ENCODE measurements at regions not wholly inside any gene's neighbourhood (a gene's known extent, or its start where the extent isn't known, plus 50 kb on each side); places are given as distances from the start of the nearest gene placed in this dataset.

DNA sequence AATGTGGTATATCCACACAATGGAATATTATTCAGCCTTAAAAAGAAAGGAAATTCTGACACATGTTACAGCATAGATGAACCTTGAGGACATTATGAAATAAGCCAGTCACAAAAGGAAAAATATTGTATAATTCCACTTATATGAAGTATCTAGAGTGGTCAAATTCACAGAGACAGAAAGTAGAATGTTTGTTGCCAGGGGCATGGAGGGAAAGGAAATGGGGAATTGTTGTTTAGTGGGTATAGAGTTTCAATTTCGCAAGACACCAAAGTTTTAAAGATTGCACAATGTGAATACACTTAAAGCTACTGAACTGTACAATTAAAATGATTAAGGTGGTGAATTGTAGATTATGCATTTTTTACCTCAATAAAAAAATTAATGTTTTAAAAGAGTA lies 92.9 kb downstream of the TXNL1 start:
- no peak for DNase-seq (ENCODE audit: low spot score)

DNA sequence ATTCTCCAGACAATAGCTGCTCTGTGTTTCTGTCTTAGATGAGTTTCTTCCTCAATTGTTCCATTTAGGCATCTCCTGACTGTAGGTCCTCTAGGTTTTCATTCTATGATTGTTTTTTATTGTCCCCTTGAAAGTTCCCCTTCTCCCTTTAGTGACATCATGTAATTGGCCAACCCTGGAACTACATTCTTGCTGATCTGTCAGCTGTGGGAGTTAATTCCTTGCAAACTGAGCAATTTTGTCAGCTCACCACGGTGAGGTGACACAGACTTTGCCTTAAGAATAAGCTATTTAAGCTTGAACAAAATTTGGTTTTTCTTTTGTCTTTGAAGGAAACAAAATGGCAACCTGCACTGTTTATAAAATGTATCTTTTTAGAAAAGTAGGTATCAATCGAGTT lies 95.9 kb downstream of the TXNL1 start:
- no peak for DNase-seq (ENCODE audit: low spot score)

DNA sequence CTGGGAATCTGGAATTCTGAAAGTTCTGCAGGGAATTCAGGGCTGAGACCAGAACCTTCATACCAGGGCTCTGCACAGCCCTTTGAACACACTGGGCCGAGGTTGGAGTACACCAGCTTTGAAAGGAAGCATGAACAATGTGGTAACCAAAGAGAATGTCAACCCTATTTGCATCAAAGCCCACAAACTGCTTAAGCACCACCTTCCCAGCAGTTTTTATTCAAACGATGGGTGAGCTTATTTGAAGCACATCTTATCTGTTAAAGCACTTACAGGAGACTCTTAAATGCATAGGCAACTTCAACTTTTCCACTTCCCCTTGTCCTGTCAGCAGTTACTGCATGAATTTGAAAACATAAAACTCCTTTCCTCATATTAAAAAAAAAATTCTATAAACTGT lies 96.6 kb downstream of the TXNL1 start:
- DNase-seq (ENCODE audit: low spot score): no peak

DNA sequence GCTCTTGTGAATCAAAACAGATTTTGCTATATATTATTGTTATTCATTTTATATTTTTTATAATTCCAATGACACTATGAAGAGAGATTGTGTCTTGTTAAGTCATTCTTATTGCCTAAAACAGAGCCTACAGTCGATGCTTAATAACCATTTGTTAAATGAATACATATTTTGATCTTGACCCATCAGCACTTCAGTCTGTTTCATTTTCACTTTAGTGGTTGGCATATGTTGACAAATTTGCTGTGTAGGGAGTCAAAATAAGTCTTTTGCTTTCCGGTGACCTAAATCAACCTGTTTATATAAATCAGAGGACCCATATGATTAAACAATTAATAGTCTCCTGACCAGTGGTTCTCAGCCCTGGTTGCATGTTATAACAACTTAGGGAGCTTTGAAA lies 97.1 kb downstream of the TXNL1 start:
- no peak for DNase-seq (ENCODE audit: low spot score)

DNA sequence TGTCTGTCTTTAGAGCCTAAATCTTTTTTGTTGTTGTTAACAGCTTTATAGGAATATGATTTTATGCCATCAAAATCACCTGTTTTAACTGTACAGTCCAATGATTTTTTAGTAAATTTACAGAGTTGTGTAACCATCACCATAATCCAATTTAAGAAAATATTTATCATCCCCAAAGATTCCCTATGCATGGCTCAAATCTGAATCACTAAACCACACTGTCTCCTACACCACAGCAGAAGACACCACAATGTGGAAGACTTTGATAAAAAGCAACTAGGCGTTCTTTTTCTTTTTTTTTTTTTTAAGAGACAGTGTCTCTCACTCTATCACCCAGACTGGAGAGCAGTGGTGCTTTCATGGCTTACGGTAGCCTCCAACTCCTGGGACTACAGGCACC lies 99.6 kb downstream of the TXNL1 start:
- no peak for DNase-seq (ENCODE audit: low spot score)

DNA sequence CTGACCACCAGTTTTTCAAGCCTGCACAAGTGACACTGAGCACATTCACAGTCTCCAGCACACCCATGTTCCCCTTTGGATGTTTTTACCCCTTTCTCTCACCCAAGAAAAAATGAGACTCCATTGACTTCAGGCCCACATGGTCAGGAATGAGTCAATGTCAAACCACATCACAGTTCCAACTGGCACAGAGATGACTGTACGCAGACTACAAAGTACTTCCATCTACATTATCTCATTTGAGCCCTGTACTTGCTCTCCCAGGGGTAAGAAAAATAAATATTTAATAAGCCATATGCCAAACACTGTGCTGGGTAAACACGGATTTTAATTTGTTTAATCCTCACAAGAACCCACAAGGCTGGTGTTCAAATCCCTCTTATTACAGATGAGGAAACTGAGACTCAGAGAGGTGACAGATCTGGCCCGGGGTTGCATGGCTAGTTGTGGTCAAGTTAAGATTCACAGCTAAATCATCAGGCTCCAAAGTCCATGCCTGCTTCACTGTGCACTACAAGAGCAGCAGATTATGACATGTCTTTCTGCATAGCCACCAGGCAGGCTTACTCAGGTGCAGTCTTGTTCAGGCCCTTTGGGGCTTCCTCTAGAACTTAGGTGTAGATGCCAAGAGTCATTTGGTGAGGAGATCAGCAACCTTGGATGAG lies 106.1 kb downstream of the TXNL1 start:
- peak; percentile 73 for DNase-seq (ENCODE audit: low spot score)

DNA sequence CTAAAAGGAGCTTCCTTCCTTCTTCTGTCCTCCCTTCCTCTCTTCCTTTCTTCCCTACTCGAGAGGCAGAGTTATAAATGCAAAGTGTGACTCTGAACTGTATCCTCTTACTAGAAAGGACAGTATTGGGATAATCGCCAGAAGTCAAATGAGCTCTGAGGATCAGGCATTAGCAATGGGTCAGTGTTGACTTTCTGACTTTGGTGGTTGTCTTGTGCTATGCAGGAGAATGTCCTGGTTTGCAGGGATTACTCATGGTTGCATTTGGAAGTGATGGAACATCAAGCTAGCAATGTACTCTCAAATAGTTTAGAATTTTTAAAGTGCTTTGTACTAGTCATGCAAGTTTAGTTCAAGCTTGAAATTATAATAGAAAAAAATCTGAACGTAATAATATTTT lies 115.6 kb downstream of the TXNL1 start:
- DNase-seq (ENCODE audit: low spot score): no peak

DNA sequence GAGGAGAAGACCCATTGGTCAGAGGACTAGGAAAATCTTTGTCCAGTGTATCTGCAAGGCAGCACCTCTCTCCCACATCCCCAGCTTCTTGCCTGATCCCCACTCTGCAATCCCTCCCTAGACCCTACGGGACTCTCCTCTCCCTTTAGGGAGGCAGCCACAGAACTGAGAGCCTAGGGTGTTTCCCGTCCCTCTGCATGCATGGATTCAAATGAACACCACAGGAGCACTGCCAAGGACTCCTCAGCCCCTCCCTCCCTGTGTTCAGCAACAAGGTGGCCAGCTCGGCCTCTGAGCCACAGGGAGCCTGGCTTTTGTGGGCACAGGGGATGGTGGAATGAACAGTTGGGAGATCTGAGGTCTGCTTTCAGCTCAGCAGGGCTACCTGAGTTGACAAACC lies 117.1 kb downstream of the TXNL1 start:
- DNase-seq (ENCODE audit: low spot score): no peak

DNA sequence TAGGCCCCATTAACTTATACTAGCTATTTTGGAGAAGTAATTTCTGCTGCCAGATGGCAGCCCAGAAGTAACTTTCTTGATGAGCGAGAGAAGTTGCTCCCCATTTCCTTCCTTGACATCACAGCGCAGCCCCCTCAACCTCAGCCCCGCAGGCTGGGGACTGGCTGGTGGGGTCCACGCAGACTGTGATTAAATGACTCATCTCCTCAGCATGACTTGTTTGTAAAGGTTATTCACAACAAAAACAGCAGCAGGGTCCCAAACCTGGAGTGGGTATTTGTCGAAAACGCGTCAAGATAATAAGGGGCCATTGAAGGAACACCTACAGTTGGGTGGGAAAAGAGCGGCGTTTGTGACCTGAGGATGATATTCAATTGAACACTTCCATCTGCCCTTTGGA lies 120.6 kb downstream of the TXNL1 start:
- DNase-seq (ENCODE audit: low spot score): no peak

DNA sequence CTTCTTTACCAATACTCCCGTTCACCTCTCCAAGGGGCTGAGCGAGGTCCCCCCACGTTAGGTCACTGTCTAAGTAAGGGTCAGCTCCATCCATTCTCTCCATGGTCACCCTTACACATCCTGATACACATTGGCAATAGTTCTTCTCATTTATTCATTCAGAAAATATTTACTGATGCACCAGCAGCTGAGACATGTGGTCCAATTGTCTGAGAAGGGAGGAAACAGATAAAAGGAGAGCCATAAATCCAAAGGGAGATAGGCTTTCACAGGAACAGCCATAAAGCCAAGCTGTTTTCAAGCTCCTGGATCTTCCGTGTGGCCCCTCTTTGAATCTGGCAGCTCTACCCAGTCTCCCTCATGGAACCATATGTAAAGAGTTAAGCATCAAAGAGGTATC lies 121.2 kb downstream of the TXNL1 start:
- DNase-seq (ENCODE audit: low spot score): no peak

DNA sequence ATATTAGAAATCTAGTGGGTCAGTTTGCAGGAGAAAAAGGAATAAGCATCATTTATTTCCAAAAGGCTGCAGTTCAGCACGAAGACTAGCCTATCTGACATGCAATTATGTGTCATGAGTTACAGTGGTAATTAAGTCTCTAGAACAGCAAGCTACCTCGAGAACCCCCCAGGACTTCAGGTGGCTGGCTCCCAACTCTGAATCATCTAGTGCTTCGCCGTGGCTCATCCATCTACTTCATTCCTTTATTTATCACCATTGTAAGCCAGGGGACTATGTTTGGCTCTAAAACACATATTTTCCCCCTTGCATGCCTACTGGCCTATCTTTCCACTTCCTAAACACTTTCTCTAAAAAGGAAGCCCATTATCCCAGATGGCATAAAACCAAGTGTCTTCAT lies 121.6 kb downstream of the TXNL1 start:
- no peak for DNase-seq (ENCODE audit: low spot score)

DNA sequence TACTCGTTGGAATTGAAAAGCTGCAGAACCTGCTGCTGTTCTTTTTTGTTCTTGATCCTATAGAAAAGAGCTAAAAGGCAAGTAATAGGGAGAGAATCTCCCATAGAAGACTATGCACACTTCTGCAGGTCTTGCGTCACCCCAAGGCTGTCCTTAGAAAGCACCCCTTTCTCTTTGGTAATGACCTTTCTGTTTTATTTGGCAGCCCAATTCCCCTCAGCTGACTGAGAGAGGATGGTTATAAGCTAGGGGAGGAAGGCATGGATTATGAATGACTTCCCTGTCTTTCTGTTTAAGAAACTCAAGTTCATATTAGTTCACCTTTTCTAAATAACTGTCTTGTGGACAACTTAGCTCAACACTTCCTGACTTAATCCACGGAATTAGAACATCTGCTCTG lies 122.9 kb downstream of the TXNL1 start:
- DNase-seq (ENCODE audit: low spot score): no peak

DNA sequence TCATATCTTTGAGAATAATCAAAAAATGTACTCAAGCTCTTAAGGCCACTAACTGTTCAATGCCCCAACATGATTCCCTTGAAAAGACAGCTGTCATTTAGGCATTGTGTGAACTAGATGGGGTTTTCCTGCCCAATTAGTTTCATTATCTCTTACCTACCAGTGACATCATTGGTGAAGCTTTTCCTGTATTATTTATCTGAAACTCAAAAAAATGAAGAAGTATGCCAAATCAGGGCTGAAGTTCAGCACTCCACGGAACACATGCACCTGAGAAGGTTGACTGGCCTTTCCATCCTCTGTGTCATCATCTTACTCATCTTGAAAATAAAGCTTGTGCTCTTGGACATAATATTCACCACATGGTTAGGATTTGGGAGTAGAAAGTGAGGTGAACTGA lies 126.4 kb downstream of the TXNL1 start:
- DNase-seq (ENCODE audit: low spot score): no peak

DNA sequence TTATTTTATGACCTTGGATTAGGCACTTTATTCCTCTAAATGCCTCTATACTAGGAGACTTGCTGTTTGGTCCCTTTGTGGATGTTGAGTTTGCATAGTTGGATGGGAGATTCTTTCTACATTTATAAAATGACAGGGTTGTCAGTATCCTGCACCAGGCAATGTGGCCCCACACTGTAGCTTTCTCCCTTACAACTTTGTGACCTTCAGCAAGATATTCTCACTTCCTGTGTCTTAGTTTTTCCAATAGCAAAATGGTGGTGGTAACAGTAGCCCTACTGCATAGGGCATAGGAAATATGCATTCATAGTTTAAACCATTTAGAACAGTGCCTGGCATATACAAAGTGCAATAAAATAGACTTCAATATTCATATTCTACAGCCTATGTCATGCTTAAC lies 128.3 kb downstream of the TXNL1 start:
- no peak for DNase-seq (ENCODE audit: low spot score)

DNA sequence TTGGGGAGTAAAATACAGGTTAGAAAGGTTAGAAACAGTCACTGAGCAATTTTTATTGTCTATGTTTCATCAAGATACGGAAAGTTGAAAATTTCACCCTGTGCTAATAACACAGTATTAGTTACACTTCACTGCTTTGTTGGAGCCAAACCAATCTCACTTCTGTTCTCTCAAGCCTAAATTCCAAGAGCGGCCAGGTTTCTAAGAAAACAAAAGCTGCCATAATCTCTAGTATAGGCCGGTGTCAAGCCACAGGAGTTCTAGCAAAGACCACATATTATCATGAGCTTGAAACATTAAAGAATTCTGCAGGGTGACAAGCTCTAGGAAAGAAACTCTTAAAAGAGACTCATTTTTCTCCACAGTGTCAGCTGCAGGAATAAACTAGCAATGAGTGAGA lies 128.7 kb downstream of the TXNL1 start:
- DNase-seq (ENCODE audit: low spot score): no peak

DNA sequence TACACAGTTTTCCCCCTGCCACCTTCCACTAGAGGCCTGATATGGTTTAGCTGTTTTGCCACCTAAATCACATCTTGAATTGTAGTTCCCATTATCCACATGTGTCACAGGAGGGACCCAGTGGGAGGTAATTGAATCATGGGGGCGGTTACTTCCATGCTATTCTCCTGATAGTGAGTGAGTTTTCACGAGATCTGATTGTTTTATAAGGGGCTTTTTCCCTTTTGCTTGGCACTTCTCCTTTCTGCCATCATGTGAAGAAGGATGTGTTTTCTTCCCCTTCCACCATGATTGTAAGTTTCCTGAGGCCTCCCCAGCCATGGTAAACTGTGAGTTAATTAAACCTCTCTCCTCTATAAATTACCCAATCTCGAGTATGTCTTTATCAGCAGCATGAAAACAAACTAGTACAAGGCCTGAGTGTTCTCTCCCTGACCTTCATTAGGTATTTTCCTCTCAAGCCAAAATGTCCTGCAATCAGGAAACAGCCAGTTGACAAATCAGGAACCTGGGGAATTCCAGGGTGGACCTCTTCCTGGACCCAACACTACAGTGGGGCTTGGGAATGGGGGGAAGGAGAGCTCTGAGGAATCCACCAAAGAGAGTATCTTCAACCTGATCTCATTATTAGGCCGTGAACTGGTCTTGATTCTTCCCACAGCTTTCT lies 129.9 kb downstream of the TXNL1 start:
- no peak for DNase-seq (ENCODE audit: low spot score)

DNA sequence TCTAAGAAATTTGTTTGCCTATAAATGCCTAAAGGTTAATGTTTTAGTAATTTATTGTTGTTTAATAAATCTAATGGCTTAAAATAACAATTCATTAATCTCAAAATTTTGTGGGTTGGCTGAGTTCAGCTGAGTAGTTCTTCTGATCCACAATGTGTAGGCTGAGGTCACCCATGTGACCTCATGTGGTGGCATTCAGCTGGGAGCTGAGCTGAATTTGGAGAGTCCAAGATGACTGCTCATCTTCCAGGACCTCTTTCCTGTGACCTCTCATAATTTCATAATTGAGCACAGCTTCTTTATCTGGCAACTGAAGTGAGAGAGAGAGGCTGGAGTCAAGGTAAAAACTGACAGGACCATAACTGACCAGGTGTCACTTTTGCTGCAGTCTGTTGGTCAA lies 132.4 kb downstream of the TXNL1 start:
- no peak for DNase-seq (ENCODE audit: low spot score)

DNA sequence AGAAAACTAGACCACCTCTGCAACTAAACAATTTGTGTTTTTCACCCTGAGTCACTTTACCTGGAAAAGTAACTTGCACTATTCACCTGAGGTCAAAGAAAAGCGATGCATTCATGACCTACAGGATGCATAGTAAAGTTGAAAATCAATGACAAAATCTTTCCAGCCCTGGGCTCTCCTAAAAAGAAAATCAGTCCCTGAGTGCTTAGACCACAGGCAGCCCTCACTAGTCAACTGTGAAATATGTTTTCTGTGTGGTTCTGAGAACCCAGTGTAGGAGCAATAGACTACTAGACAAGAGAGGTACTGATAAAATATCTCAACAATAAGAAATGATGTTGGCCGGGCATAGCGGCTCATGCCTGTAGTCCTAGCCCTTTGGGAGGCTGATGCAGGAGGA lies 133.1 kb downstream of the TXNL1 start:
- peak; percentile 1 for DNase-seq (ENCODE audit: low spot score)

DNA sequence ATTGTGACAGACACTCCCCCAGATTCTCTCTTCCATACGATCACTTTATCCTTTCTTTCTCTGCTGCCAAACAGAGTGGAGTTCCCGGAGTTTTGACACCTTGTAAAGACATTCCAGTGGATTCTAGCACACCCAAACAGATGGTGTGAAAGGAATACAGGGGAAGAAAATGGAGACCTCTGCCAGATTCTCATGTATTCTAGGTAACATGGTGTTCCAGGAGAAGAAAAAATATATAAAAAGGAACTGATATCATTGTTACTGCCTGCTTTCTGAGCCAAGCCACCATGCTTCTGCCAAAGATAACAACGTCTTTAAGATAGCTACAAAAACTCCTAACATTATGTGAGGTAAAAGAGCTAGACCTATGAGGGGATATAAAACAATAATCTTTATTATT lies 136.5 kb downstream of the TXNL1 start:
- no peak for DNase-seq (ENCODE audit: low spot score)

DNA sequence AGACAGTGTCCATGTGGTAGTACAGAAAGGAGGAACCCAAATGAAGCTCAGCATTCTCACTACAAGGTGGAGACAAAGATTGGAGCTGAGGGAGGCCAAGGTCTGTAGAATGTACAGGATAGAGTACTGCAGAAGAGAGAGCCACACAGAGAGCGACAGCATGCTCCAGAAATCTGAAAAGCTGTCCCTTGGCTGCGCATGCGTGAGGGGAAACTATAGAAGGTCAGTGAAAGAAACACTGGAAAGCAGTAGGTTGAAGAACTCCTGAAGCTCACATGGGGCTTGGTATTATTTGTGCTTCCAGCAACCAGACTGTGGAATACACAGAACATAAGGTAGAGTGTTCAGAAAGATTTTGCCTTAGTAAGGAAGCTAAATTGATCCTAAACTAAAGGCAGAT lies 142.5 kb downstream of the TXNL1 start:
- no peak for DNase-seq (ENCODE audit: low spot score)

DNA sequence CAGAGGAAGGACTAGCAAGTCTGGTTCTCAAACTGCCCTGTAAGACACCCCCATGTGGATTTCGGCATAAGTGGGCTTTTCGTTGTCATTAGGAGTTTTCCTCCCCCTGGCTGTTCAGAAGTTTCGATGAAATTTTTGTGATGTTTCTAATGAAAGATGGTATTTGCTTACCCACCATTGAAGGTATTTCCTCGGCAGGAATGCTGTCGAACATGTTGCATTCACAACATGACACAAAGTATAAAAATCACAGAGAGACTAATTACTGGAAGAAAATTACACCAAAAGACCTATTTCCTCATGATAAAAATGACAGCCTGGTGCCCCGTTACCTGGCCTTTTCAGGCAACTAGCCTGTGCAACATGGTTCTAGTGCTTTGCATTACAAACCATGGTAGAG lies 144.9 kb downstream of the TXNL1 start:
- DNase-seq (ENCODE audit: low spot score): no peak

DNA sequence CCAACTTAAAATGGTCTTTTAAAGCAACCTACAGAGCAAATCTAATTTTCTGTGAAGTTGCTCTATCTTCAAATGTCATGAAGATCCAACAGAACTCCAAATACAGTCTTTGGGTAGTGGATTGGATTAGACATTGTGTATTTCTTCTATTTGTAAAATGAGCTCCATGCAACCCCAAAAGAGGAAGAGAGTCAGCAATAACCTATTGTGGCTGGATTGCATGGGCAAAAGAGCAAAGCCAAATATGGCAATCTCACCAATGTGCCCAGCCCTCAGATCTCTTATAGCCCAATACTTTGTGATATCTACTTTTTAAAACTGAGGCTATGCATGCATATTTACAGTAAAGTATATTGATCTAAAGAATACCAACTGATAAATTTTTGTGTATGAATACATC lies 146.3 kb downstream of the TXNL1 start:
- no peak for DNase-seq (ENCODE audit: low spot score)

DNA sequence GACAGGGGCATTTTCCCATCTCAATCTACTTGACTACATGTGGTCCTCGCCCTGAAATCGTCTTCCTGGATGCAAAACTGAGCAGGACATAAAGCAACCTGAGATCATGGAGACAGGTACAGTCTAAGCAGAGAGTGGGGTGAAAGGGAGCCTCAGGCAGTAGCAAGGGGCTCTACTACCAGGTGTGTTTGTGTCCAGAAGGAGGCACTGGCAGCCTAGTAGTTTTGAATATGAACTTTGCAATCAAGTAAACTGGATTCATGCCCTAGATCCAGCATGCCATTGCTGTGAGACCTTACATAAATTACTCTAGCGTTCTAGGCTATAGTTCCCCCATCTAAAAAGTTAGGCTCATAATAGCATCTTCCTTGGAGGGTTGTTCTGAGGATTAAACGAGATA lies 147.4 kb downstream of the TXNL1 start:
- DNase-seq (ENCODE audit: low spot score): no peak

DNA sequence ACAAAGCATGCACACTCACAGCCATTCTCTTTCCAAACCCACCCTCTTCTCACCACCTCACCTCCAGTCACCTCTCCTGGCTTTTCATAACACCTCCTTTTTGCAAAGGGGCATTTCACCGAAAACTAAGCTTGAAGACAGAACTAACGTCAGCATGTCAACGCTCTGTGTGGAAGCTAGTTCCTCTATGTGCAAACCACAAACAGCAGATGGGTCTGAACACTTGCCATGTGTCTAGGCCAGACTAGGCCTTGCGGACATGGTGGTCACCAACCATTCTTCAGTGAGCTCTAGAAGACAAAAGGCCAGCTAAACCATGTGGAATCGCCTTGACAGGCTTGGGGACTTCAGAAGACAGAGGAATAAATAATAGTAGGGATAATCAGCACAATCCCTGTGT lies 148.5 kb downstream of the TXNL1 start:
- no peak for DNase-seq (ENCODE audit: low spot score)
